ENCODE measurements at regions not wholly inside any gene's neighbourhood (a gene's known extent, or its start where the extent isn't known, plus 50 kb on each side); places are given as distances from the start of the nearest gene placed in this dataset.

DNA sequence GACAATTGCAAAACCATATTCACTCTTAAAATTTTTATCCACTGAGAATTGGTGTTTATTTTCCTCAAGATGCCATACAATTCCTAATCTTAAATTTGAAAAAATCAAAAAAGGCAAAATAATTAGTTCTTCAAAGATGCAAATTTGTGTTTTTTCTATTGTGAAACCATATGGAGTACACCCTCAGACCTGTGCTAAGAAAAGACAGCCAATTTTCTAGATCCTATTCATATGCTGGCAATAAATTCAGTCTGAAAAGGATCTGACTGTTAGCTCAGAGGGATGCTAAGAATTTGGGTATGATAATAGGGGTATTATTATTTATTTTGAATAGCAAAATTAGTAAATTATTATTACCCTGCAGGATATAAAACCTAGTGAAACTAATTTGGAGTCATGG, 476.9 kb upstream of the SYT1 start:
- H3K4me2 ChIP-seq (ENCODE audit: low read depth, low read length): no peak overlapping the region
- no peaks in the 10 kb centered on the region for H3K4me1 ChIP-seq (ENCODE audit: control insufficient read depth, insufficient read depth, low read length)
- no TSS peak for BruUV-seq (replicated peaks)
- no peak overlapping the region for H2BK15ac ChIP-seq (ENCODE audit: low read depth, low read length)
- no peaks in the 10 kb centered on the region for H4K20me1 ChIP-seq (ENCODE audit: insufficient read depth, low read length)
- H2BK5ac ChIP-seq (ENCODE audit: low read depth, low read length, poor library complexity, severe bottlenecking): no peak overlapping the region
- ChIA-PET CTCF (no interaction called here), POLR2A (ENCODE audit: unreplicated experiment) (no interaction called here)
- H3K36me3 ChIP-seq (ENCODE audit: control insufficient read depth, insufficient read depth, low read length): no peaks in the 10 kb centered on the region
- no peak overlapping the region for H2BK20ac ChIP-seq (ENCODE audit: low read depth, low read length)
- in situ Hi-C loops (cut with MboI; ENCODE audit: low sequenced_read_pairs) (no loop called here), dilution Hi-C loops (cut with HindIII; ENCODE audit: low sequenced_read_pairs, unreplicated experiment) (no loop called here), intact Hi-C loops (cut with micrococcal nuclease) (no loop called here)
- no peak overlapping the region for H3K4me3 ChIP-seq (ENCODE audit: insufficient read depth, low read depth, low read length)
- H4K5ac ChIP-seq (ENCODE audit: low read depth, low read length): no peak overlapping the region
- no peaks in the 10 kb centered on the region for H3K27me3 ChIP-seq (ENCODE audit: control insufficient read depth, insufficient read depth, low read length)
- H2AK9ac ChIP-seq (replicated peaks; ENCODE audit: low read depth, low read length, poor library complexity): no peak overlapping the region
- H3K4ac ChIP-seq (ENCODE audit: low read depth, low read length): no peak overlapping the region
- DNase-seq (no peak), ATAC-seq (ENCODE audit: low read depth) (no peak)
- no peak overlapping the region for H3K27ac ChIP-seq (ENCODE audit: insufficient read depth, low read length)
- H3K18ac ChIP-seq (ENCODE audit: low read depth, low read length): no peak overlapping the region
- no peak overlapping the region for H4K8ac ChIP-seq (ENCODE audit: low read depth in 2 of 2, low read length in 2 of 2)
- no peak overlapping the region for H2AFZ ChIP-seq (replicated peaks; ENCODE audit: low read length, poor library complexity)
- H3K56ac ChIP-seq (ENCODE audit: extremely low read depth, insufficient read depth, low read length): no peak overlapping the region
- H3K23ac ChIP-seq (ENCODE audit: low read depth, low read length): no peak overlapping the region
- no peak overlapping the region for H2BK120ac ChIP-seq (ENCODE audit: low read depth, low read length)
- no peak overlapping the region for H4K91ac ChIP-seq (ENCODE audit: insufficient read depth, low read depth, low read length)
- H3K9me1 ChIP-seq (ENCODE audit: insufficient read depth, low read length): no peaks in the 10 kb centered on the region
- no peak overlapping the region for H3K14ac ChIP-seq (replicated peaks; ENCODE audit: low read depth, low read length)
- H3K79me1 ChIP-seq (ENCODE audit: low read depth in 1 of 2, low read length in 2 of 2): no peaks in the 10 kb centered on the region
- no peak overlapping the region for H3K9ac ChIP-seq (ENCODE audit: low read depth, low read length)
- H3K9me3 ChIP-seq (ENCODE audit: control insufficient read depth, insufficient read depth, low read length): no peaks in the 10 kb centered on the region
- TF ChIP-seq, protein P1, sequence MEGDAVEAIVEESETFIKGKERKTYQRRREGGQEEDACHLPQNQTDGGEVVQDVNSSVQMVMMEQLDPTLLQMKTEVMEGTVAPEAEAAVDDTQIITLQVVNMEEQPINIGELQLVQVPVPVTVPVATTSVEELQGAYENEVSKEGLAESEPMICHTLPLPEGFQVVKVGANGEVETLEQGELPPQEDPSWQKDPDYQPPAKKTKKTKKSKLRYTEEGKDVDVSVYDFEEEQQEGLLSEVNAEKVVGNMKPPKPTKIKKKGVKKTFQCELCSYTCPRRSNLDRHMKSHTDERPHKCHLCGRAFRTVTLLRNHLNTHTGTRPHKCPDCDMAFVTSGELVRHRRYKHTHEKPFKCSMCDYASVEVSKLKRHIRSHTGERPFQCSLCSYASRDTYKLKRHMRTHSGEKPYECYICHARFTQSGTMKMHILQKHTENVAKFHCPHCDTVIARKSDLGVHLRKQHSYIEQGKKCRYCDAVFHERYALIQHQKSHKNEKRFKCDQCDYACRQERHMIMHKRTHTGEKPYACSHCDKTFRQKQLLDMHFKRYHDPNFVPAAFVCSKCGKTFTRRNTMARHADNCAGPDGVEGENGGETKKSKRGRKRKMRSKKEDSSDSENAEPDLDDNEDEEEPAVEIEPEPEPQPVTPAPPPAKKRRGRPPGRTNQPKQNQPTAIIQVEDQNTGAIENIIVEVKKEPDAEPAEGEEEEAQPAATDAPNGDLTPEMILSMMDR (conservative IDR thresholded peaks at IDR 0.05; ENCODE audit: low read depth, low read length): no peak
- TF ChIP-seq RAD21 (IDR thresholded peaks at IDR 0.05; ENCODE audit: low read length): no peak
- TF ChIP-seq MXI1 (IDR thresholded peaks at IDR 0.05; ENCODE audit: borderline replicate concordance, low read depth, low read length): no peak
- TF ChIP-seq FOS (IDR thresholded peaks at IDR 0.05; ENCODE audit: low read depth, low read length): no peak
- no peak overlapping the region for H2AK5ac ChIP-seq (ENCODE audit: low read depth, low read length)
